ENCODE measurements at regions not wholly inside any gene's neighbourhood (a gene's known extent, or its start where the extent isn't known, plus 50 kb on each side); places are given as distances from the start of the nearest gene placed in this dataset.
"Not testable (repeated sequence)": the region's sequence is repeated elsewhere in the genome, so short reads cannot be mapped to it uniquely, and the experiment has no call there.

GRCh38 chr14:37650356-37651037, 55.1 kb downstream of the TTC6 start:
- DNase-seq, result no peak

GRCh38 chr14:37652042-37652441, 56.6 kb downstream of the TTC6 start:
- no peak for DNase-seq

- no peak for DNase-seq
Measured at GRCh38 chr14:37655418-37655817, 60.0 kb downstream of the TTC6 start.

GRCh38 chr14:37658156-37658555, 62.7 kb downstream of the TTC6 start:
- DNase-seq, result no peak

GRCh38 chr14:37663498-37663897, 68.1 kb downstream of the TTC6 start:
- no peak for DNase-seq

GRCh38 chr14:37665479-37665878, 70.0 kb downstream of the TTC6 start:
- no peak for DNase-seq

GRCh38 chr14:37665951-37666350, 70.5 kb downstream of the TTC6 start:
- DNase-seq, result no peak

- DNase-seq, result no peak
Measured at GRCh38 chr14:37668646-37669045, 73.2 kb downstream of the TTC6 start.

- no peak for DNase-seq
Measured at GRCh38 chr14:37669242-37669641, 73.8 kb downstream of the TTC6 start.

- no peak for DNase-seq
Measured at GRCh38 chr14:37673439-37673838, 78.0 kb downstream of the TTC6 start.

- DNase-seq, result no peak
Measured at GRCh38 chr14:37678916-37679315, 83.5 kb downstream of the TTC6 start.

- DNase-seq, result no peak
Measured at GRCh38 chr14:37681486-37681885, 86.1 kb downstream of the TTC6 start.

- not testable (repeated sequence) for DNase-seq
Measured at GRCh38 chr14:37692680-37693079, 97.3 kb downstream of the TTC6 start.

- DNase-seq, result not testable (repeated sequence)
Measured at GRCh38 chr14:37693420-37693819, 98.0 kb downstream of the TTC6 start.

- DNase-seq, result no peak
Measured at GRCh38 chr14:37695866-37696265, 100.4 kb downstream of the TTC6 start.

- DNase-seq, result no peak
Measured at GRCh38 chr14:37697489-37698121, 102.2 kb downstream of the TTC6 start.

- DNase-seq, result no peak
Measured at GRCh38 chr14:37698840-37699777, 103.7 kb downstream of the TTC6 start.

- DNase-seq, result no peak
Measured at GRCh38 chr14:37707716-37708115, 112.3 kb downstream of the TTC6 start.

- DNase-seq, result no peak
Measured at GRCh38 chr14:37708481-37708880, 113.1 kb downstream of the TTC6 start.

- no peak for DNase-seq
Measured at GRCh38 chr14:37709419-37710195, 114.2 kb downstream of the TTC6 start.

- DNase-seq, result no peak
Measured at GRCh38 chr14:37711356-37711830, 116.0 kb downstream of the TTC6 start.

GRCh38 chr14:37711831-37712475, 116.5 kb downstream of the TTC6 start:
- DNase-seq, result no peak
